SK-N-SH (cell line): ENCODE measurements at regions not wholly inside any gene's neighbourhood (a gene's known extent, or its start where the extent isn't known, plus 50 kb on each side); places are given as distances from the start of the nearest gene placed in this dataset.
"Not testable (repeated sequence)": the region's sequence is repeated elsewhere in the genome, so short reads cannot be mapped to it uniquely, and the experiment has no call there.

Experiments
- CTCF ChIA-PET: fragments of 300-600, 350-600 bp; formaldehyde crosslinking; extraction: SDS; loops from one replicate; lab custom pipeline; 2021; lab: Yijun Ruan, JAX
- POLR2A ChIA-PET: fragments of 350-600 bp; sonication (Branson Sonifier 250); formaldehyde crosslinking; extraction: SDS; loops from one replicate; lab custom pipeline; 2020; ENCODE audit warnings: antibody characterized with exemption, inconsistent platforms; lab: Yijun Ruan, JAX
- DNase-seq: peaks from one replicate; pipeline ENCODE4 v3.0.0; 2012
- H2AFZ ChIP-seq: fragments of 200-600 bp; sonication (generic); 2 replicates; pipeline ENCODE4 v1.8.1; 2016; ENCODE audit warnings: antibody characterized with exemption, mild to moderate bottlenecking, low read depth
- H3F3A ChIP-seq: fragments of 200-600 bp; sonication (generic); replicated peaks from 2 replicates; pipeline ENCODE3; 2016; ENCODE audit warnings: antibody characterized with exemption, mild to moderate bottlenecking; ENCODE audit not compliant: insufficient read depth
- H3K27ac ChIP-seq, 2 experiments: fragments of 200-500 bp in 1 of 2; fragments of 200-600 bp in 1 of 2; sonication (Bioruptor generic) in 1 of 2; sonication (generic), shearing (Covaris generic) in 1 of 2; 2 replicates each; pipeline versions ENCODE4 v1.5.1 to v1.6.1; 2014 to 2016; ENCODE audit warnings: low read depth in 2 of 2, inconsistent platforms in 1 of 2, low read length in 1 of 2, mild to moderate bottlenecking in 1 of 2, mixed read lengths in 1 of 2
- H3K27me3 ChIP-seq: fragments of 200-600 bp; sonication (generic), shearing (Covaris generic); 2 replicates; pipeline ENCODE4 v1.6.1; 2016; ENCODE audit warnings: mixed run types; ENCODE audit not compliant: insufficient read depth
- H3K36me3 ChIP-seq, 2 experiments: fragments of 200-500 bp in 1 of 2; fragments of 200-600 bp in 1 of 2; sonication (Bioruptor generic) in 1 of 2; sonication (generic) in 1 of 2; replicated peaks in 1 of 2; 2 replicates each; pipeline versions ENCODE3 to v1.5.1; 2014 to 2016; ENCODE audit warnings: low read length in 1 of 2, mild to moderate bottlenecking in 1 of 2; ENCODE audit not compliant: insufficient read depth in 2 of 2, control insufficient read depth in 1 of 2
- H3K4me1 ChIP-seq, 2 experiments: fragments of 200-500 bp in 1 of 2; fragments of 200-600 bp in 1 of 2; sonication (Bioruptor generic) in 1 of 2; sonication (generic), shearing (Covaris generic) in 1 of 2; 2 replicates each; pipeline versions ENCODE4 v1.5.1 to v1.6.1; 2014 to 2016; ENCODE audit warnings: low read depth in 1 of 2, low read length in 1 of 2, mixed run types in 1 of 2; ENCODE audit not compliant: insufficient read depth in 2 of 2, control insufficient read depth in 1 of 2
- H3K4me2 ChIP-seq: fragments of 200-600 bp; sonication (generic), shearing (Covaris generic); 2 replicates; pipeline ENCODE4 v1.6.1; 2017; ENCODE audit warnings: mixed run types
- H3K4me3 ChIP-seq, 2 experiments: fragments of 200-500 bp in 1 of 2; fragments of 200-600 bp in 1 of 2; sonication (Bioruptor generic) in 1 of 2; sonication (generic), shearing (Covaris generic) in 1 of 2; 2 replicates each; pipeline versions ENCODE4 v1.5.1 to v1.8.1; 2014 to 2016; ENCODE audit warnings: low read depth in 2 of 2, inconsistent platforms in 1 of 2, low read length in 1 of 2, mild to moderate bottlenecking in 1 of 2, mixed read lengths in 1 of 2, moderate library complexity in 1 of 2
- H3K79me2 ChIP-seq: fragments of 200-600 bp; sonication (generic); 2 replicates; pipeline ENCODE4 v1.8.1; 2017; ENCODE audit warnings: mild to moderate bottlenecking; ENCODE audit not compliant: insufficient read depth
- H3K9ac ChIP-seq: fragments of 200-600 bp; sonication (generic); 2 replicates; pipeline ENCODE4 v1.6.1; 2017; ENCODE audit warnings: mixed run types
- H3K9me2 ChIP-seq: fragments of 200-600 bp; sonication (generic); 2 replicates; pipeline ENCODE4 v1.6.1; 2017; ENCODE audit warnings: mixed run types
- H3K9me3 ChIP-seq: fragments of 200-600 bp; sonication (generic); 2 replicates; pipeline ENCODE4 v1.6.1; 2017; ENCODE audit warnings: mixed run types, mild to moderate bottlenecking, moderate library complexity
- H4K20me1 ChIP-seq: fragments of 200-600 bp; sonication (generic); 2 replicates; pipeline ENCODE4 v1.6.1; 2017; ENCODE audit warnings: mild to moderate bottlenecking, mixed run types; ENCODE audit not compliant: insufficient read depth
- EP300 ChIP-seq, 2 experiments: IDR thresholded peaks; 2 replicates each; pipeline versions ENCODE4 v1.4.0 to v1.6.1; 2012; ENCODE audit warnings: borderline replicate concordance in 1 of 2, low read depth in 1 of 2, low read length in 1 of 2
- GATA2 ChIP-seq: sonication (generic); formaldehyde crosslinking; IDR thresholded peaks from 2 replicates; pipeline ENCODE4 v1.5.0; 2020; ENCODE audit warnings: mild to moderate bottlenecking, missing genetic modification reagents
- WGBS: methylation state at CpG from one replicate; pipeline ENCODE4 v1.1.6; 2017; ENCODE audit warnings: low lambda C conversion rate; 5-methylcytosine and 5-hydroxymethylcytosine counted together
- TF ChIP-seq, protein P1 (sequence below): IDR thresholded peaks from 2 replicates; pipeline ENCODE4 v1.4.0; 2012; ENCODE audit warnings: low read depth, borderline replicate concordance

GRCh38 chr1:188004849-188005248 lies 1176.1 kb downstream of the PLA2G4A start:
- Histone ChIP-seq H3K36me3 (no peaks in the 10 kb centered on the region), H3K27ac (no peak overlapping the region), H3K9me3 (no peaks in the 10 kb centered on the region), H3K4me2 (no peak overlapping the region), H3K4me3 (no peak overlapping the region), H3K9me2 (no peaks in the 10 kb centered on the region), H3K4me1 (no peaks in the 10 kb centered on the region), H3K9ac (no peak overlapping the region), H3K79me2 (no peaks in the 10 kb centered on the region), H2AFZ (no peak overlapping the region), H3F3A (no peaks in the 10 kb centered on the region), H3K27me3 (no peaks in the 10 kb centered on the region), H4K20me1 (no peaks in the 10 kb centered on the region)
- 68% methylated on average over 1 of the region's 1 CpG for WGBS
- TF ChIP-seq GATA2, result no peak
- TF ChIP-seq, protein P1, sequence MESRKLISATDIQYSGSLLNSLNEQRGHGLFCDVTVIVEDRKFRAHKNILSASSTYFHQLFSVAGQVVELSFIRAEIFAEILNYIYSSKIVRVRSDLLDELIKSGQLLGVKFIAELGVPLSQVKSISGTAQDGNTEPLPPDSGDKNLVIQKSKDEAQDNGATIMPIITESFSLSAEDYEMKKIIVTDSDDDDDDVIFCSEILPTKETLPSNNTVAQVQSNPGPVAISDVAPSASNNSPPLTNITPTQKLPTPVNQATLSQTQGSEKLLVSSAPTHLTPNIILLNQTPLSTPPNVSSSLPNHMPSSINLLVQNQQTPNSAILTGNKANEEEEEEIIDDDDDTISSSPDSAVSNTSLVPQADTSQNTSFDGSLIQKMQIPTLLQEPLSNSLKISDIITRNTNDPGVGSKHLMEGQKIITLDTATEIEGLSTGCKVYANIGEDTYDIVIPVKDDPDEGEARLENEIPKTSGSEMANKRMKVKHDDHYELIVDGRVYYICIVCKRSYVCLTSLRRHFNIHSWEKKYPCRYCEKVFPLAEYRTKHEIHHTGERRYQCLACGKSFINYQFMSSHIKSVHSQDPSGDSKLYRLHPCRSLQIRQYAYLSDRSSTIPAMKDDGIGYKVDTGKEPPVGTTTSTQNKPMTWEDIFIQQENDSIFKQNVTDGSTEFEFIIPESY, result no peak
- CTCF ChIA-PET, result no interaction called here
- no peak for DNase-seq
- POLR2A ChIA-PET, result no interaction called here

GRCh38 chr1:188006354-188006753 lies 1177.6 kb downstream of the PLA2G4A start:
- TF ChIP-seq EP300 (IDR thresholded peaks at IDR 0.05; ENCODE audit: borderline replicate concordance in 1 of 2, low read depth in 1 of 2, low read length in 1 of 2), result no peak
- no peaks in the 10 kb centered on the region for H3K79me2 ChIP-seq
- no peak overlapping the region for H3K9ac ChIP-seq
- H3K4me3 ChIP-seq, result no peak overlapping the region
- no peaks in the 10 kb centered on the region for H3K4me1 ChIP-seq
- no peaks in the 10 kb centered on the region for H3K9me2 ChIP-seq
- no peaks in the 10 kb centered on the region for H3K36me3 ChIP-seq
- H2AFZ ChIP-seq, result no peak overlapping the region
- no peak for DNase-seq
- H3F3A ChIP-seq, result no peaks in the 10 kb centered on the region
- H3K27me3 ChIP-seq, result no peaks in the 10 kb centered on the region
- H3K27ac ChIP-seq, result no peak overlapping the region
- ChIA-PET POLR2A (no interaction called here), CTCF (no interaction called here)
- no peaks in the 10 kb centered on the region for H4K20me1 ChIP-seq
- H3K9me3 ChIP-seq, result no peaks in the 10 kb centered on the region
- no peak overlapping the region for H3K4me2 ChIP-seq
- WGBS, result 83% methylated on average over 1 of the region's 1 CpG

DNA sequence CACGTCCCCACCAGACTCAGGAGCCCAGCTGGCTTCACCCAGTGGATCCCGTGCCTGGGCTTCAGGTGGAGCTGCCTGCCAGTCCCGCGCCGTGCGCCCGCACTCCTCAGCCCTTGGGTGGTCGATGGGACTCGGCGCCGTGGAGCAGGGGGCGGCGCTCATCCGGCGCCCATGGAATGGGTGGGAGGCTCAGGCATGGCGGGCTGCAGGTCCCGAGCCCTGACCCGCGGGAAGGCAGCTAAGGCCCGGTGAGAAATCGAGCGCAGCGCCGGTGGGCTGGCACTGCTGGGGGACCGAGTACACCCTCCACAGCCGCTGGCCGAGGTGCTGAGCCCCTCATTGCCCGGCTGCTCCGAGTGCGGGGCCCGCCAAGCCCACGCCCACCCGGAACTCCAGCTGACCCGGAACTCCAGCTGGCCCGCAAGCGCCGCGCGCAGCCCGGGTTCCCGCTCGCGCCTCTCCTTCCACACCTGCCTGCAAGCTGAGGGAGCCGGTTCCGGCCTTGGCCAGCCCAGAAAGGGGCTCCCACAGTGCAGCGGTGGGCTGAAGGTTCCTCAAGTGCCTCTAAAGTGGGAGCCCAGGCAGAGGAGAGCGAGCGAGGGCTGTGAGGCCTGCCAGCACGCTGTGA lies 1184.6 kb downstream of the PLA2G4A start:
- H3K4me1 ChIP-seq, H3K79me2 ChIP-seq, H3K27me3 ChIP-seq, H3K4me2 ChIP-seq, H3K4me3 ChIP-seq, POLR2A ChIA-PET, H3K9me2 ChIP-seq, H3K9ac ChIP-seq, CTCF ChIA-PET, H3K27ac ChIP-seq, H3F3A ChIP-seq, H3K9me3 ChIP-seq, H3K36me3 ChIP-seq, H2AFZ ChIP-seq, DNase-seq, H4K20me1 ChIP-seq: not testable (repeated sequence)
- 90% methylated on average over 31 of the region's 49 CpGs for WGBS
